ENCODE measurements at regions not wholly inside any gene's neighbourhood (a gene's known extent, or its start where the extent isn't known, plus 50 kb on each side); places are given as distances from the start of the nearest gene placed in this dataset.

- DNase-seq (no peak), ATAC-seq (no peak)
- Histone ChIP-seq H3K9me3 (peaks cover 0 to 6% of the 10 kb centered on the region in 2 donors), H3K27me3 (no peaks in the 10 kb centered on the region), H3K4me1 (no peaks in the 10 kb centered on the region), H3K4me3 (no peak overlapping the region), H3K36me3 (no peaks in the 10 kb centered on the region), H3K27ac (no peak overlapping the region)
- TF ChIP-seq CTCF (IDR thresholded peaks at IDR 0.05), result no peak
- intact Hi-C loops (cut with DNase I), result no loop called here
These were observed 176.4 kb upstream of the PTER start for GRCh38 chr10:16260388-16260787.

GRCh38 chr10:16271571-16271970 lies 165.2 kb upstream of the PTER start:
- Histone ChIP-seq H3K9me3 (peaks cover 0 to 5% of the 10 kb centered on the region in 2 donors), H3K27me3 (no peaks in the 10 kb centered on the region), H3K4me1 (no peaks in the 10 kb centered on the region), H3K36me3 (no peaks in the 10 kb centered on the region), H3K27ac (no peak overlapping the region), H3K4me3 (no peak overlapping the region)
- TF ChIP-seq CTCF (IDR thresholded peaks at IDR 0.05), result no peak
- ATAC-seq (no peak), DNase-seq (no peak)
- intact Hi-C loops (cut with DNase I), result no loop called here

GRCh38 chr10:16274911-16275310 lies 161.9 kb upstream of the PTER start:
- no peaks in the 10 kb centered on the region for H3K36me3 ChIP-seq
- TF ChIP-seq CTCF (IDR thresholded peaks at IDR 0.05), result no peak
- no peak overlapping the region for H3K4me3 ChIP-seq
- ATAC-seq (no peak), DNase-seq (no peak)
- intact Hi-C loops (cut with DNase I), result no loop called here
- H3K9me3 ChIP-seq, result peaks cover 0 to 4% of the 10 kb centered on the region in 2 donors
- H3K27ac ChIP-seq, result no peak overlapping the region
- H3K27me3 ChIP-seq, result no peaks in the 10 kb centered on the region
- no peaks in the 10 kb centered on the region for H3K4me1 ChIP-seq

- intact Hi-C loops (cut with DNase I), result no loop called here
- Histone ChIP-seq H3K4me1 (no peaks in the 10 kb centered on the region), H3K36me3 (no peaks in the 10 kb centered on the region), H3K27me3 (no peaks in the 10 kb centered on the region), H3K9me3 (peaks cover 0 to 4% of the 10 kb centered on the region in 2 donors), H3K27ac (no peak overlapping the region), H3K4me3 (no peak overlapping the region)
- no peak for TF ChIP-seq CTCF (IDR thresholded peaks at IDR 0.05)
- DNase-seq, result no peak
- no peak for ATAC-seq
These were observed 156.2 kb upstream of the PTER start for GRCh38 chr10:16280595-16280994.

GRCh38 chr10:16292366-16292765 lies 144.4 kb upstream of the PTER start:
- TF ChIP-seq CTCF (IDR thresholded peaks at IDR 0.05), result no peak
- no peak overlapping the region for H3K4me3 ChIP-seq
- no peaks in the 10 kb centered on the region for H3K4me1 ChIP-seq
- ATAC-seq (no peak), DNase-seq (no peak)
- H3K27me3 ChIP-seq, result no peaks in the 10 kb centered on the region
- no peak overlapping the region for H3K27ac ChIP-seq
- no peaks in the 10 kb centered on the region for H3K9me3 ChIP-seq
- intact Hi-C loops (cut with DNase I), result no loop called here
- no peaks in the 10 kb centered on the region for H3K36me3 ChIP-seq
